HUES6 (cell line): ENCODE measurements at regions not wholly inside any gene's neighbourhood (a gene's known extent, or its start where the extent isn't known, plus 50 kb on each side); places are given as distances from the start of the nearest gene placed in this dataset.

Source experiments
- H3K27ac ChIP-seq: 2 replicates; pipeline ENCODE4 v1.7.0; 2013; ENCODE audit warnings: low read depth, mild to moderate bottlenecking, low read length, inconsistent platforms
- H3K27me3 ChIP-seq: 2 replicates; pipeline ENCODE4 v1.6.1; 2013; ENCODE audit warnings: low read length; ENCODE audit not compliant: control insufficient read depth, insufficient read depth
- H3K36me3 ChIP-seq: 2 replicates; pipeline ENCODE4 v1.6.1; 2013; ENCODE audit warnings: low read length; ENCODE audit not compliant: control insufficient read depth, insufficient read depth
- H3K4me1 ChIP-seq: 2 replicates; pipeline ENCODE4 v1.6.1; 2013; ENCODE audit warnings: low read length; ENCODE audit not compliant: control insufficient read depth, insufficient read depth
- H3K4me3 ChIP-seq: 2 replicates; pipeline ENCODE4 v1.5.1; 2013; ENCODE audit warnings: low read depth, low read length
- H3K9ac ChIP-seq: one replicate; pipeline ENCODE4 v1.6.1; 2013; ENCODE audit warnings: mild to moderate bottlenecking, low read length
- H3K9me3 ChIP-seq: 2 replicates; pipeline ENCODE4 v1.6.1; 2013; ENCODE audit warnings: low read depth, low read length; ENCODE audit not compliant: control insufficient read depth, insufficient read depth

DNA sequence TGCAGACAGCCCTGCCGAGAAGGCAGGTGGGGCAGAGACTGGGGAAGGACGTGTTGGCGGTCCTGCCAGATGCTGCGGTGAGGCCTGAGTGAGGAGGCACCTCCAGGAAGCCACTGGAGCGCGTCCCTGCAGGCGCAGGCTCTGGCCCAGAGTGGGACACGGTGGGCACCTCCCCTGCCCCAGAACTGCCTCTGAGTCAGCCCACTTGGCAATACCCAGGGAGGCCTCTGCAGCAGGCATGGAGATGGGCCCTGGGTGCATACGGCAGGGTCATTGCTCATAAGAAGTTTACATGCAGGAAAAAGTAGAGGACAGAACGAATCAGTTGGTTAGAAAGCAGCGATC, 195.9 kb downstream of the TFCP2L1 start:
- no peaks in the 10 kb centered on the region for H3K27me3 ChIP-seq
- peaks cover 5% of the 10 kb centered on the region for H3K9me3 ChIP-seq
- H3K36me3 ChIP-seq: no peaks in the 10 kb centered on the region
- H3K4me1 ChIP-seq: no peaks in the 10 kb centered on the region
- no peak overlapping the region for H3K4me3 ChIP-seq
- no peak overlapping the region for H3K27ac ChIP-seq
- no peak overlapping the region for H3K9ac ChIP-seq

DNA sequence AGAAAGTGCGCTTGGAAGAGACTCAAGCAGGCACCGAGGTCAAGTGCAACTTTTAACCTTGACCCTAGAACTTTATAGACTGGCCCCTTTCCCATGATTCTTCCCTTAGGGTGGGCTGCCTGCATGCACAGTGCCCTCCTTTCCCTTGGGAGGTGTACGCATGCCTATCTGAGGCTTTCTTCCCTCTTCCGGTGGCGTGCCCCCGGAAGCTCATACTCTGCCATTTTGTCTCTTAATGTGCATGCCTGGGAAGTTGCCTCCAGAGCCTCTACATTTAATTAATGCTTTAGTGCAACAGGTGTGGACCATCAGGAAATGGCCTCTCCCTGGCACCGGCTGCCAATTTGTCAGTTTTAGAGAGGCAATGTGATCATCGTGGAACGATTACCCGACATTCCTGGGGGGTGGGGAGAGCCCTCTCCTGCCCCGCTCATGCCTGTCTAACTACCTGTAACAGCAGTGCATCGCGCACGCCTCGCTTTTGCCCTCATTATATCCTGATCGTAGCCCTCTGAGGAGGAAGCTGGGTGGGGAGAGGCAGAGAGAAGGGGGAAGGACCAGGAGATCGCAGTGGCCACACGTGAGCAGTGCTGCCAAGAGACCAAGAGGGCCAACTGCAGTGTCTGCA, 194.8 kb downstream of the TFCP2L1 start:
- H3K9me3 ChIP-seq: peaks cover 5% of the 10 kb centered on the region
- no peaks in the 10 kb centered on the region for H3K4me1 ChIP-seq
- no peak overlapping the region for H3K9ac ChIP-seq
- no peak overlapping the region for H3K4me3 ChIP-seq
- H3K27ac ChIP-seq: no peak overlapping the region
- H3K36me3 ChIP-seq: no peaks in the 10 kb centered on the region
- H3K27me3 ChIP-seq: no peaks in the 10 kb centered on the region

DNA sequence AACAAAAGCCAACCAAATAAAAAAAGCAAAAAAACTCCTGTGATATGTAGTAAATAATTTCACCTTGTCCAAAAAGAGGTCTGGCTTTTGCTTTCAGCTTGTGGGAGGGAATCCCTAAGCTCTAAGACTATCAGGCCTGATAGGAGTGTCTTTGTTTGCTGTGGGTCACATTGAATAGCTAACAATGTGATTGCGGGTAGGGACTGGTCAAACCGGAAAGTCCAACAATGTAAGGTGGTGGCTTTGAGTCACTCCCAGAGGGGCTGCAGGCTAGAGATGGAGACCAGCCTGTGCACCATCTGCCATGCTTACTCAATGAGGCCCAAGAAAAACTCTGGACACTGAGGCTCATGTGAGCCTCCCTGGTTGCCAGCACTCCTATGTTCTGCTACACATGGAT, 192.9 kb downstream of the TFCP2L1 start:
- Histone ChIP-seq H3K4me1 (no peaks in the 10 kb centered on the region), H3K4me3 (no peak overlapping the region), H3K36me3 (no peaks in the 10 kb centered on the region), H3K27ac (no peak overlapping the region), H3K27me3 (no peaks in the 10 kb centered on the region), H3K9ac (no peak overlapping the region), H3K9me3 (peaks cover 5% of the 10 kb centered on the region)

DNA sequence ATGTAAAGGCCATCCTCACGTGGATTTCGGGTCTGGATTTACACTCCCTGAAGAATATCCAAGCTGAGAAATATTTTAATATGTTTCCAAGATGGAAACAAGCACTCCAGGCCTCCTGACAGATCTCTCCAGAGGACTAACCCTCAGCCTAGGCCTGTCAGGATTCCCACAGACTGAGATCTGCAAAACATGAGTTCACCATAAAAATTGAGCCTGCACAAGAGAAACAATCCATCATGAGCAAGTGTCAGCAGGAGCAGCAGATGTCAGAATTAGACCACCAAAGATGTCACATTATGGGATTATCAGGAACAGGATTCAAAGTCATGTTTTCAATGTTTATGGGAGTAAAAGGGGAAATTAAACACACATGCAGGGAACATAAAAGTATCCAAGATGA, 191.3 kb downstream of the TFCP2L1 start:
- Histone ChIP-seq H3K4me3 (no peak overlapping the region), H3K4me1 (no peaks in the 10 kb centered on the region), H3K27ac (no peak overlapping the region), H3K36me3 (no peaks in the 10 kb centered on the region), H3K27me3 (no peaks in the 10 kb centered on the region), H3K9me3 (peaks cover 5% of the 10 kb centered on the region), H3K9ac (no peak overlapping the region)

GRCh38 chr2:121094101-121094500, 190.9 kb downstream of the TFCP2L1 start:
- Histone ChIP-seq H3K27ac (no peak overlapping the region), H3K9me3 (peaks cover 5% of the 10 kb centered on the region), H3K9ac (no peak overlapping the region), H3K4me1 (no peaks in the 10 kb centered on the region), H3K27me3 (no peaks in the 10 kb centered on the region), H3K4me3 (no peak overlapping the region), H3K36me3 (no peaks in the 10 kb centered on the region)

DNA sequence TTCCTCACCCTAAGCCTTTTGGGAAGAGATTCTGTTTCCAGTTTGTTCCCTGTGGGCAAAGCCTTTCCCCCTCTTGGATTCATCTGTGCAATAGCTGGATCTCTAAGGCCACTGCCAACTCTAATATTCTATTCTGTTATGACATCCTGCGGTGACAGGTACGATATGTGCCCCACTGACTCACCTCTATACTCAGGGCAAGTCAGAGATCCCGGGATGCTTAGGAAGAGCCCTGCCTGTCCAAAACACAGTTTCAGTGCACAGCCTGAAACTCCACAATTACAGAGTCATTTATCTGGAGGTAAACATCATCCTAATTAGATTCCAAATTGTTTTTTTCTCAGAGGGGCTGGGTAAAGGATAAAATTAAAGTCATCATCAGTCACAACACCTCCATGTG, 190.2 kb downstream of the TFCP2L1 start:
- Histone ChIP-seq H3K4me3 (no peak overlapping the region), H3K27ac (no peak overlapping the region)

GRCh38 chr2:121095257-121096080, 189.5 kb downstream of the TFCP2L1 start:
- Histone ChIP-seq H3K27ac (no peak overlapping the region), H3K4me1 (no peaks in the 10 kb centered on the region), H3K9ac (no peak overlapping the region), H3K27me3 (0 out of 2 replicates have a peak, but pooled peaks cover under 1% of the 10 kb centered on the region), H3K4me3 (no peak overlapping the region), H3K9me3 (peaks cover 5% of the 10 kb centered on the region), H3K36me3 (no peaks in the 10 kb centered on the region)

More for the DNA sequence above, 190.2 kb downstream of the TFCP2L1 start:
- Histone ChIP-seq H3K9me3 (peaks cover 5% of the 10 kb centered on the region), H3K4me1 (no peaks in the 10 kb centered on the region), H3K9ac (no peak overlapping the region), H3K27me3 (no peaks in the 10 kb centered on the region), H3K36me3 (no peaks in the 10 kb centered on the region)

DNA sequence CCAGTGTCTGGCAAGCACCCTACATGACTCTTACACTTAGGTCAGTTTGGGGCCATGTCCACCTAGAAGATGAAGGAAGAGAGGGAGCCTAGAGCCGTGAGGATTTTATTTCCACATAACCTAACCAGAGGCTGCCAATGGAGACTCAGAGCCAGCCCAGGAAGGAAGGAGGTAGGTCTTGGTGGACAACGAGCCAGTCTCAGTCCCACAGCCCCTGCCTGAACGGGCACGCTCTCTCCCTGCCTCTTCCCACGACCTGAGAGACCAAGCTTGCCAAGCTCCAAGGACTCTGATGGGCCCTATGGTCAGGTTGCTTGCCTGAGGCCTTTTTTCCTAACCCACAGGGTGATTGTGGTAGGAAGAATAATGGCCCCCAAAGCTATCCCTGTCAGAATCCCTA, 188.4 kb downstream of the TFCP2L1 start:
- no peak overlapping the region for H3K27ac ChIP-seq
- no peaks in the 10 kb centered on the region for H3K36me3 ChIP-seq
- H3K27me3 ChIP-seq: peaks cover 5% of the 10 kb centered on the region; the same call in 1 of the 2 replicates
- peaks cover 5% of the 10 kb centered on the region for H3K9me3 ChIP-seq
- no peak overlapping the region for H3K4me3 ChIP-seq
- no peaks in the 10 kb centered on the region for H3K4me1 ChIP-seq
- H3K9ac ChIP-seq: no peak overlapping the region

- Histone ChIP-seq H3K4me3 (no peak overlapping the region), H3K27me3 (peaks cover 13% of the 10 kb centered on the region; the same call in 1 of the 2 replicates), H3K4me1 (no peaks in the 10 kb centered on the region), H3K36me3 (no peaks in the 10 kb centered on the region), H3K9me3 (no peaks in the 10 kb centered on the region), H3K9ac (no peak overlapping the region), H3K27ac (no peak overlapping the region)
These were observed 186.4 kb downstream of the TFCP2L1 start for GRCh38 chr2:121098556-121098955.

DNA sequence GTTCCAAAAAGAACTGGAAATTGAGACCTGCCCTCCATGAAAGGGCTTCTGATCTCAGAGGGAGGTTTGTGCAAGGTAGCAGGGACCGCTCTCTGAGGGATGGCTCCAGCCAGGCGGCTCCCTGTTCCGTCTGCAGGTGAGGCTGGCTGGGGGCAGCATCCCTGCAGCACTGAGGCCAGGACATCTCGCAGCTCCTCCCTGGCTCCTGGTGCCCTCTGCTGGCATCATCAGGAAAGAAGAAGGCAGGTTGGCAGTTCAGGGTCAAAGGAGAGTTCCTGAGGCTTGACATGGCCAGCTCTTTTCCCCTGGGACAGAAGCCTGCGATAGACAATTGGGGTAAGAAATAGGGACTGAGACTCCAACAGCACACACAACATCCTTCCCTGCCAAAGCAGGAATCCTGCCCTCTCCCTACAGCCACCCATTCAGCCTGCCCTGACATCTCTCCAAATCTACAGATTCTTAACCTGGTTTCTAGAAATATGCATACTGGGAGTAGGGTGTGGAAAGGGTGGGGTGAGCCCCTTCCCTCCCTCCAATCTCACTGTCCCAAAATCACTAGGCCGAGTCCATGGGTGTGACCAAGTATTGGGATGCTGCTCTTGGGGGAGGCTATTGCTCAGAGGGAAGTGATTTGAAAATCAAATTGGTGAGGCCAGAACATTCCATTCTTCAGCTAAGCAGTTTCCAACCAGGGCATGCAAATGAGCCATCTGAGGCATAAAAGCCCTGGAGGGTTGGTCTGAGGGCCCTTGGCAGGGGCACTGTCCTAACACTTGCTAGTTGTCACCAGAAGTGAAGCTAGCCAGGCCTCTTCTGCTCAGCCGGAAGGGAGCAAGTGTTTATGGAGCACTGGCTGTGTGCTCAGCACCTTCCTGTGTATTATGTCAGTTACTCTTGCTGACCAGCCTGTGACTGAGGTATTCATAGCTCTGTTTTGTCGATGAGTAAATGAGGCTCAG, 185.4 kb downstream of the TFCP2L1 start:
- Histone ChIP-seq H3K27me3 (peaks cover 13% of the 10 kb centered on the region; the same call in 1 of the 2 replicates), H3K9me3 (no peaks in the 10 kb centered on the region)

More for the DNA sequence above, 185.4 kb downstream of the TFCP2L1 start:
- H3K36me3 ChIP-seq: no peaks in the 10 kb centered on the region
- H3K9ac ChIP-seq: no peak overlapping the region
- H3K4me1 ChIP-seq: 0 out of 2 replicates have a peak, but pooled peaks cover 5% of the 10 kb centered on the region
- no peak overlapping the region for H3K27ac ChIP-seq
- no peak overlapping the region for H3K4me3 ChIP-seq
